IMR-90 (cell line): ENCODE measurements at regions not wholly inside any gene's neighbourhood (a gene's known extent, or its start where the extent isn't known, plus 50 kb on each side); places are given as distances from the start of the nearest gene placed in this dataset.

ENCODE experiments used
- ATAC-seq: fragments of 200-7000 bp; cut with Tn5 transposase; 2 replicates; pipeline ENCODE4 v1.9.1; 2020; ENCODE audit warnings: low read depth, mild to moderate bottlenecking, moderate library complexity
- BruUV-seq: library from RNA; stranded (reverse); fragments of 400-500 nt; replicated peaks from 2 replicates; lab custom pipeline; 2021; lab: Mats Ljungman, UMichigan
- CTCF ChIA-PET: fragments of 300-600 bp; formaldehyde crosslinking; extraction: SDS; loops from one replicate; lab custom pipeline; 2021; ENCODE audit warnings: antibody characterized with exemption; lab: Yijun Ruan, JAX
- POLR2A ChIA-PET: fragments of 300-600 bp; sonication (Branson Sonifier 250); formaldehyde crosslinking; loops from one replicate; lab custom pipeline; 2022; ENCODE audit warnings: antibody characterized with exemption; ENCODE audit not compliant: unreplicated experiment; lab: Charles Lee
- DNase-seq: peaks from one replicate; pipeline ENCODE4 v3.0.0; 2013
- H2AFZ ChIP-seq: replicated peaks from 2 replicates; pipeline ENCODE3; 2013; ENCODE audit warnings: low read length, mild to moderate bottlenecking; ENCODE audit not compliant: poor library complexity
- H2AK5ac ChIP-seq: 2 replicates; pipeline ENCODE4 v1.6.1; 2013; ENCODE audit warnings: low read depth, low read length, inconsistent platforms
- H2AK9ac ChIP-seq: replicated peaks from 2 replicates; pipeline ENCODE3; 2013; ENCODE audit warnings: mild to moderate bottlenecking, low read depth, low read length, moderate library complexity; ENCODE audit not compliant: poor library complexity
- H2BK120ac ChIP-seq: 2 replicates; pipeline ENCODE4 v1.6.1; 2013; ENCODE audit warnings: low read depth, low read length, inconsistent platforms
- H2BK15ac ChIP-seq: 3 replicates; pipeline ENCODE4 v1.6.1; 2013; ENCODE audit warnings: low read depth, low read length, inconsistent platforms
- H2BK20ac ChIP-seq: 2 replicates; pipeline ENCODE4 v1.6.1; 2013; ENCODE audit warnings: low read depth, mild to moderate bottlenecking, inconsistent platforms, low read length, moderate library complexity
- H2BK5ac ChIP-seq: 2 replicates; pipeline ENCODE4 v1.6.1; 2013; ENCODE audit warnings: mild to moderate bottlenecking, low read depth, low read length, inconsistent platforms; ENCODE audit not compliant: poor library complexity, severe bottlenecking
- H3K14ac ChIP-seq: replicated peaks from 2 replicates; pipeline ENCODE4 v1.6.1; 2013; ENCODE audit warnings: low read depth, low read length, inconsistent platforms
- H3K18ac ChIP-seq: 2 replicates; pipeline ENCODE4 v1.6.1; 2013; ENCODE audit warnings: low read depth, low read length, control low read depth
- H3K23ac ChIP-seq: 2 replicates; pipeline ENCODE4 v1.6.1; 2013; ENCODE audit warnings: low read depth, low read length, inconsistent platforms
- H3K27ac ChIP-seq: 2 replicates; pipeline ENCODE4 v1.5.1; 2013; ENCODE audit warnings: mild to moderate bottlenecking, control low read depth, low read length; ENCODE audit not compliant: insufficient read depth
- H3K27me3 ChIP-seq: 2 replicates; pipeline ENCODE4 v1.6.1; 2013; ENCODE audit warnings: low read length; ENCODE audit not compliant: control insufficient read depth, insufficient read depth
- H3K36me3 ChIP-seq: 2 replicates; pipeline ENCODE4 v1.6.1; 2013; ENCODE audit warnings: low read length, mixed read lengths; ENCODE audit not compliant: control insufficient read depth, insufficient read depth
- H3K4ac ChIP-seq: 2 replicates; pipeline ENCODE4 v1.6.1; 2013; ENCODE audit warnings: low read depth, low read length, inconsistent platforms
- H3K4me1 ChIP-seq: 2 replicates; pipeline ENCODE4 v1.6.1; 2013; ENCODE audit warnings: low read length, mixed read lengths; ENCODE audit not compliant: control insufficient read depth, insufficient read depth
- H3K4me2 ChIP-seq: 2 replicates; pipeline ENCODE4 v1.6.1; 2013; ENCODE audit warnings: low read depth, mild to moderate bottlenecking, control low read depth, low read length, moderate library complexity
- H3K4me3 ChIP-seq: 2 replicates; pipeline ENCODE4 v1.5.1; 2013; ENCODE audit warnings: low read depth, mild to moderate bottlenecking, control low read depth, low read length, moderate library complexity; ENCODE audit not compliant: insufficient read depth
- H3K56ac ChIP-seq: 2 replicates; pipeline ENCODE4 v1.6.1; 2013; ENCODE audit warnings: low read length, inconsistent platforms; ENCODE audit not compliant: insufficient read depth; ENCODE audit errors: extremely low read depth
- H3K79me1 ChIP-seq, 2 experiments: 2 replicates each; pipeline ENCODE4 v1.6.1; 2013; ENCODE audit warnings: low read length in 2 of 2, inconsistent platforms in 1 of 2, low read depth in 1 of 2
- H3K9ac ChIP-seq: 2 replicates; pipeline ENCODE4 v1.6.1; 2013; ENCODE audit warnings: low read depth, low read length, control low read depth
- H3K9me1 ChIP-seq: 2 replicates; pipeline ENCODE4 v1.6.1; 2013; ENCODE audit warnings: low read length, inconsistent platforms; ENCODE audit not compliant: insufficient read depth
- H3K9me3 ChIP-seq: 2 replicates; pipeline ENCODE4 v1.6.1; 2013; ENCODE audit warnings: low read length; ENCODE audit not compliant: control insufficient read depth, insufficient read depth
- H4K20me1 ChIP-seq: 2 replicates; pipeline ENCODE4 v1.6.1; 2013; ENCODE audit warnings: low read length, inconsistent platforms; ENCODE audit not compliant: insufficient read depth
- H4K5ac ChIP-seq: 2 replicates; pipeline ENCODE4 v1.6.1; 2013; ENCODE audit warnings: mild to moderate bottlenecking, low read depth, low read length, control low read depth
- H4K8ac ChIP-seq, 2 experiments: 2 replicates each; pipeline ENCODE4 v1.6.1; 2013; ENCODE audit warnings: low read depth in 2 of 2, low read length in 2 of 2, control low read depth in 1 of 2, inconsistent platforms in 1 of 2
- H4K91ac ChIP-seq: 2 replicates; pipeline ENCODE4 v1.6.1; 2013; ENCODE audit warnings: low read depth, low read length, inconsistent platforms; ENCODE audit not compliant: insufficient read depth
- BHLHE40 ChIP-seq: fragments of 150-350 bp; IDR thresholded peaks from 2 replicates; pipeline ENCODE4 v1.6.1; 2016; ENCODE audit warnings: mild to moderate bottlenecking, low read depth, low read length
- CEBPB ChIP-seq: IDR thresholded peaks from 2 replicates; pipeline ENCODE4 v1.6.1; 2012; ENCODE audit warnings: low read depth, low read length, improper control_type of control experiment
- CHD1 ChIP-seq: IDR thresholded peaks from 2 replicates; pipeline ENCODE4 v1.6.1; 2012; ENCODE audit warnings: low read depth, low read length, improper control_type of control experiment
- CTCF ChIP-seq: conservative IDR thresholded peaks from 2 replicates; pipeline ENCODE4 v1.5.1; 2012; ENCODE audit warnings: mild to moderate bottlenecking, low read depth, low read length, improper control_type of control experiment
- ELK1 ChIP-seq: fragments of 150-350 bp; IDR thresholded peaks from 2 replicates; pipeline ENCODE4 v1.6.1; 2016; ENCODE audit warnings: low read depth, mild to moderate bottlenecking, low read length, moderate library complexity, borderline replicate concordance
- FOS ChIP-seq: fragments of 150-350 bp; IDR thresholded peaks from 2 replicates; pipeline ENCODE4 v1.6.1; 2016; ENCODE audit warnings: low read depth, low read length
- MAFK ChIP-seq: IDR thresholded peaks from 2 replicates; pipeline ENCODE4 v1.6.1; 2012; ENCODE audit warnings: low read depth, low read length, improper control_type of control experiment
- MAZ ChIP-seq: IDR thresholded peaks from 2 replicates; pipeline ENCODE4 v1.6.1; 2012; ENCODE audit warnings: low read depth, mild to moderate bottlenecking, low read length, improper control_type of control experiment, moderate library complexity, borderline replicate concordance
- MXI1 ChIP-seq: IDR thresholded peaks from 2 replicates; pipeline ENCODE4 v1.6.1; 2012; ENCODE audit warnings: low read depth, mild to moderate bottlenecking, low read length, moderate library complexity, borderline replicate concordance
- NFE2L2 ChIP-seq: fragments of 150-350 bp; IDR thresholded peaks from 2 replicates; pipeline ENCODE4 v1.6.1; 2016; ENCODE audit warnings: low read depth, mild to moderate bottlenecking, low read length
- POLR2A ChIP-seq: IDR thresholded peaks from 2 replicates; pipeline ENCODE4 v1.6.1; 2012; ENCODE audit warnings: mild to moderate bottlenecking, low read depth, low read length
- RAD21 ChIP-seq: IDR thresholded peaks from 2 replicates; pipeline ENCODE4 v1.6.1; 2012; ENCODE audit warnings: low read length, improper control_type of control experiment
- RCOR1 ChIP-seq: IDR thresholded peaks from 2 replicates; pipeline ENCODE4 v1.6.1; 2012; ENCODE audit warnings: mild to moderate bottlenecking, low read length, improper control_type of control experiment; ENCODE audit not compliant: insufficient replicate concordance
- RFX5 ChIP-seq: IDR thresholded peaks from 2 replicates; pipeline ENCODE4 v1.8.0; 2012; ENCODE audit warnings: low read depth, mild to moderate bottlenecking, low read length, moderate library complexity
- SMC3 ChIP-seq: fragments of 150-350 bp; IDR thresholded peaks from 2 replicates; pipeline ENCODE4 v1.6.1; 2016; ENCODE audit warnings: low read depth, mild to moderate bottlenecking, antibody characterized with exemption, low read length, moderate library complexity
- USF2 ChIP-seq: fragments of 150-350 bp; IDR thresholded peaks from 2 replicates; pipeline ENCODE4 v1.6.1; 2017; ENCODE audit warnings: mild to moderate bottlenecking, antibody characterized with exemption, low read length, low read depth
- WGBS, 2 experiments: methylation state at CpG; one replicate each; pipeline versions ENCODE4 v1.1.5 to v1.1.7; 2013; ENCODE audit warnings: missing lambda C conversion rate in 2 of 2; ENCODE audit not compliant: insufficient read length in 1 of 2; ENCODE audit errors: extremely low coverage in 2 of 2; 5-methylcytosine and 5-hydroxymethylcytosine counted together
- dilution Hi-C: fragments of 300-500 bp; cut with HindIII; formaldehyde crosslinking; loops from one replicate; pipeline ENCODE4 v1.14.3; 2018; ENCODE audit warnings: low sequenced_read_pairs; ENCODE audit not compliant: unreplicated experiment
- in situ Hi-C: fragments of 300-500 bp; cut with MboI; formaldehyde crosslinking; loops from 3 replicates; pipeline ENCODE4 v1.14.3; 2019; ENCODE audit warnings: low sequenced_read_pairs, inconsistent platforms, mixed read lengths
- intact Hi-C: fragments of 100-400 bp; cut with micrococcal nuclease; formaldehyde crosslinking; loops from 2 replicates; pipeline ENCODE4 v1.10.0; 2022

GRCh38 chr2:13581471-13581870 is 864.7 kb downstream of the TRIB2 start:
- H3K4ac ChIP-seq = no peak overlapping the region
- no peaks in the 10 kb centered on the region for H3K9me1 ChIP-seq
- intact Hi-C loops (no loop called here), dilution Hi-C loops (no loop called here), in situ Hi-C loops (no loop called here)
- no peaks in the 10 kb centered on the region for H3K36me3 ChIP-seq
- H3K4me3 ChIP-seq = no peak overlapping the region
- H2BK120ac ChIP-seq = no peak overlapping the region
- H3K27ac ChIP-seq = no peak overlapping the region
- no peak overlapping the region for H2BK15ac ChIP-seq
- no peak overlapping the region for H3K23ac ChIP-seq
- no peaks in the 10 kb centered on the region for H3K27me3 ChIP-seq
- peaks cover 5% of the 10 kb centered on the region for H3K9me3 ChIP-seq
- no peak overlapping the region for H3K56ac ChIP-seq
- TF ChIP-seq NFE2L2 (no peak), MAFK (no peak), POLR2A (no peak), MXI1 (no peak), BHLHE40 (no peak), FOS (no peak), USF2 (no peak), ELK1 (no peak), SMC3 (no peak), CTCF (no peak), RFX5 (no peak), MAZ (no peak), RCOR1 (no peak), CHD1 (no peak), CEBPB (no peak), RAD21 (no peak)
- H4K8ac ChIP-seq = no peak overlapping the region
- POLR2A ChIA-PET = no interaction called here
- H2BK5ac ChIP-seq = no peak overlapping the region
- no peak overlapping the region for H2AK5ac ChIP-seq
- no peaks in the 10 kb centered on the region for H3K4me1 ChIP-seq
- BruUV-seq = no TSS peak
- ATAC-seq = no peak
- no peak for DNase-seq
- no peak overlapping the region for H4K5ac ChIP-seq
- H3K9ac ChIP-seq = no peak overlapping the region
- CTCF ChIA-PET = no interaction called here
- no peak overlapping the region for H4K91ac ChIP-seq
- H2AK9ac ChIP-seq = no peak overlapping the region
- no peak overlapping the region for H2BK20ac ChIP-seq
- no peak overlapping the region for H3K18ac ChIP-seq
- H4K20me1 ChIP-seq = no peaks in the 10 kb centered on the region
- H3K79me1 ChIP-seq = no peaks in the 10 kb centered on the region
- no CpG with 5 or more reads among the region's 10 CpGs for WGBS, 2 experiments
- H3K14ac ChIP-seq = no peak overlapping the region
- no peak overlapping the region for H3K4me2 ChIP-seq
- H2AFZ ChIP-seq = no peak overlapping the region
